ENCODE measurements at regions not wholly inside any gene's neighbourhood (a gene's known extent, or its start where the extent isn't known, plus 50 kb on each side); places are given as distances from the start of the nearest gene placed in this dataset.

DNA sequence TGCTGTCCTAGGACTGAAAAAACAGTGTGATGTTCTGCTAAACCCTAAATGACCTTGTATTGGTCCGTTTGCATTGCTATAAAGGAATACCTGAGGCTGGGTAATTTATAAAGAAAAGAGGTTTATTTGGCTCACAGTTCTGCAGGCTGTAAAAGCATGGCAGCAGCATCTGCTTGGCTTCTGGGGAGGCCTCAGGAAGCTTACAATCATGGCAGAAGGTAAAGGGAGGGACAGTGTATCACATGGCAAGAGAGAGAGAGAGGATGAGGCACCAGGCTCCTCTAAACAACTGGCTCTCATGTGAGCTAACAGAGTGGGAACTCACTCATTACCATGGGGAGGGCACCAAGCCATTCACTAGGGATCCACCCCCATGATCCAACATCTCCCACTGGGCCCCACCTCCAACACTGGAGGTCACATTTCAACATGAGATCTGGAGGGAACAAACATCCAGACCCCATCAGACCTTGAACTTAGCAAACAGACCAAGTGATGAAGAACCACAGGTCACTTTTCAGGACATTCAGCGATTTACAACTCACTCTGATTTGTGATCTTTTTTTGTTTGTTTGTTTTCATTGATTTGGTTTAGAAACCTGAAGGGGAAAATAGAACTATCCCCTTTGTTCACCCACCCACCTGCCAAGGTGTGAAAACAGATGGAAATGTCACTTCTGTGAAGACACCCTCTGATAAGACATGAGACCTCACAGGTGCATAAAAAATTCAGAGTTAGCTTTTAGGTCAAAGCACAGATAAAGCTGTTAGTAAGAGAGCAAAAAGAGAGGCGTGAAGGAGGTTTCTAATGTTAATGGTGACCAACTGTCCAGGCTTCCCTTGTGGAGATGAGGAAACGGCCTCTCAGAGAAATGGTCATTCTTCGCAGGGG, 104.2 kb upstream of the RALGPS2 start:
- intact Hi-C loops (cut with micrococcal nuclease) = no loop called here
- POLR2A ChIA-PET = no interaction called here
- BruUV-seq (replicated peaks) = no TSS peak
- Mint-ChIP-seq H3K36me3 (ENCODE audit: insufficient read depth, unreplicated experiment) (no peaks in the 10 kb centered on the region), H3K27ac (ENCODE audit: low read depth, unreplicated experiment) (no peak overlapping the region), H3K4me3 (ENCODE audit: unreplicated experiment) (no peak overlapping the region), H3K27me3 (ENCODE audit: insufficient read depth, unreplicated experiment) (no peaks in the 10 kb centered on the region), H3K9me3 (ENCODE audit: unreplicated experiment) (peaks cover 7% of the 10 kb centered on the region), H3K4me1 (ENCODE audit: insufficient read depth, unreplicated experiment) (no peaks in the 10 kb centered on the region)
- no peak for DNase-seq (ENCODE audit: unreplicated experiment)
- CTCF ChIA-PET = interaction anchor here (0.5 to 1.9 kb wide), 2 partner anchors 8 to 78 kb away, joined by 5 to 10 read pairs; no protein-coding TSS in a partner anchor
- TF ChIP-seq, protein P1, sequence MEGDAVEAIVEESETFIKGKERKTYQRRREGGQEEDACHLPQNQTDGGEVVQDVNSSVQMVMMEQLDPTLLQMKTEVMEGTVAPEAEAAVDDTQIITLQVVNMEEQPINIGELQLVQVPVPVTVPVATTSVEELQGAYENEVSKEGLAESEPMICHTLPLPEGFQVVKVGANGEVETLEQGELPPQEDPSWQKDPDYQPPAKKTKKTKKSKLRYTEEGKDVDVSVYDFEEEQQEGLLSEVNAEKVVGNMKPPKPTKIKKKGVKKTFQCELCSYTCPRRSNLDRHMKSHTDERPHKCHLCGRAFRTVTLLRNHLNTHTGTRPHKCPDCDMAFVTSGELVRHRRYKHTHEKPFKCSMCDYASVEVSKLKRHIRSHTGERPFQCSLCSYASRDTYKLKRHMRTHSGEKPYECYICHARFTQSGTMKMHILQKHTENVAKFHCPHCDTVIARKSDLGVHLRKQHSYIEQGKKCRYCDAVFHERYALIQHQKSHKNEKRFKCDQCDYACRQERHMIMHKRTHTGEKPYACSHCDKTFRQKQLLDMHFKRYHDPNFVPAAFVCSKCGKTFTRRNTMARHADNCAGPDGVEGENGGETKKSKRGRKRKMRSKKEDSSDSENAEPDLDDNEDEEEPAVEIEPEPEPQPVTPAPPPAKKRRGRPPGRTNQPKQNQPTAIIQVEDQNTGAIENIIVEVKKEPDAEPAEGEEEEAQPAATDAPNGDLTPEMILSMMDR (IDR thresholded peaks at IDR 0.05; ENCODE audit: unreplicated experiment) = no peak

DNA sequence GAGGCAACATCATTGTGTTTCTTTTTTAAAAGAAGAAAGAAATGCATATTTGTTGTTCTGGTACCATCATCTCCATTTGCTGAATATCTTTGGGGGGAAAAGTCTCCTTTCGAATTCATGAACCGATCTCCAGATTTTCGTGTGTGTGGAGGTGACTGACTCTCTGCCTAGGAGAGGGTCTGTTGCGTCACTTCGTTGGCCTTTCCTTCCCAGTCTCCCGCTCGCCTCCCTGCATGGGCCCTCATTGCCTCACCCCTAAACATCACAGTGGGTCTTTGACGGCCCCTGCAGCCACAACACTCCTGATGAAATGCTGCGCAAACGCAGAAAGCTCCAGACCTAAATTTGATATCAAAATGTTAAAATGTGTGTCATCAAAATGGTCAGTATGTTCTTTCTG, 103.2 kb upstream of the RALGPS2 start:
- CTCF ChIA-PET = interaction anchor here (1.2 to 1.3 kb wide), 2 partner anchors 10 to 13 kb away, joined by 3 to 4 read pairs; no protein-coding TSS in a partner anchor
- intact Hi-C loops (cut with micrococcal nuclease) = no loop called here

DNA sequence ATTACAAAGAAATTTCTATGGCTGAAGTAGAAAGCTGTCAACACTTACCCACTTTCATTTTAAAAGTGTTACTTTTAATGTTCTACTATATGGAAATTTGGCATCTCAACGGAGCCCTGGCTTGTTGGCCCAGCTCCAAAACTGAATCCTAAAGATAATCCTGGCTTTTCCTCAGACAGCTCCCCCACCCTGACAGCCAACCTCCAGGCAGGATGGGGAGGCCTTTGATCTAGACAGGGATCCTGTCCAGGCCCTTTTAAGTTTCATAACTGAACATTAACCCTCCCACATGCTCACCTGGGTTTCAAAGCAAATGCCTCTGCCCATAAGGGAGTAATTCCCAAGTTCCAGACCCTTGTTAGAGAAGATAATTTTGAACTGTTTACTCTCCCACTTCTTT, 99.3 kb upstream of the RALGPS2 start:
- intact Hi-C loops (cut with micrococcal nuclease) = no loop called here
- H3K4me3 Mint-ChIP-seq (ENCODE audit: unreplicated experiment) = no peak overlapping the region
- H3K36me3 Mint-ChIP-seq (ENCODE audit: insufficient read depth, unreplicated experiment) = no peaks in the 10 kb centered on the region
- POLR2A ChIA-PET = interaction anchor here (0.5 to 1.7 kb wide), 2 partner anchors 9 to 11 kb away, joined by 3 to 4 read pairs; no protein-coding TSS in a partner anchor
- no peaks in the 10 kb centered on the region for H3K27me3 Mint-ChIP-seq (ENCODE audit: insufficient read depth, unreplicated experiment)
- CTCF ChIA-PET = interaction anchor here (0.6 kb wide), 1 partner anchor 93 kb away, joined by 4 read pairs; no protein-coding TSS in a partner anchor
- peaks cover 14% of the 10 kb centered on the region for H3K4me1 Mint-ChIP-seq (ENCODE audit: insufficient read depth, unreplicated experiment)
- DNase-seq (ENCODE audit: unreplicated experiment) = peak; percentile 48
- no peak overlapping the region for H3K27ac Mint-ChIP-seq (ENCODE audit: low read depth, unreplicated experiment)
- H3K9me3 Mint-ChIP-seq (ENCODE audit: unreplicated experiment) = peaks cover 2% of the 10 kb centered on the region
- TF ChIP-seq, protein P1 (IDR thresholded peaks at IDR 0.05; ENCODE audit: unreplicated experiment) = no peak
- BruUV-seq (replicated peaks) = no TSS peak

More for the DNA sequence above, 103.2 kb upstream of the RALGPS2 start:
- no peaks in the 10 kb centered on the region for H3K4me1 Mint-ChIP-seq (ENCODE audit: insufficient read depth, unreplicated experiment)
- POLR2A ChIA-PET = interaction anchor here (0.6 to 2.1 kb wide), 2 partner anchors 11 to 1067 kb away, joined by 3 to 4 read pairs; no protein-coding TSS in a partner anchor
- H3K27ac Mint-ChIP-seq (ENCODE audit: low read depth, unreplicated experiment) = no peak overlapping the region
- peaks cover 7% of the 10 kb centered on the region for H3K9me3 Mint-ChIP-seq (ENCODE audit: unreplicated experiment)
- no peak for DNase-seq (ENCODE audit: unreplicated experiment)
- no TSS peak for BruUV-seq (replicated peaks)
- H3K36me3 Mint-ChIP-seq (ENCODE audit: insufficient read depth, unreplicated experiment) = no peaks in the 10 kb centered on the region
- no peaks in the 10 kb centered on the region for H3K27me3 Mint-ChIP-seq (ENCODE audit: insufficient read depth, unreplicated experiment)
- TF ChIP-seq, protein P1 (IDR thresholded peaks at IDR 0.05; ENCODE audit: unreplicated experiment) = no peak
- H3K4me3 Mint-ChIP-seq (ENCODE audit: unreplicated experiment) = no peak overlapping the region

GRCh38 chr1:178627037-178627436, 98.0 kb upstream of the RALGPS2 start:
- Mint-ChIP-seq H3K36me3 (ENCODE audit: insufficient read depth, unreplicated experiment) (no peaks in the 10 kb centered on the region), H3K9me3 (ENCODE audit: unreplicated experiment) (no peaks in the 10 kb centered on the region), H3K27ac (ENCODE audit: low read depth, unreplicated experiment) (no peak overlapping the region), H3K4me3 (ENCODE audit: unreplicated experiment) (no peak overlapping the region), H3K27me3 (ENCODE audit: insufficient read depth, unreplicated experiment) (no peaks in the 10 kb centered on the region), H3K4me1 (ENCODE audit: insufficient read depth, unreplicated experiment) (peaks cover 15% of the 10 kb centered on the region)
- no peak for DNase-seq (ENCODE audit: unreplicated experiment)
- ChIA-PET CTCF (interaction anchor here (0.9 kb wide), 1 partner anchor 12 kb away, joined by 3 read pairs; no protein-coding TSS in a partner anchor), POLR2A (no interaction called here)
- BruUV-seq (replicated peaks) = no TSS peak
- TF ChIP-seq, protein P1 (IDR thresholded peaks at IDR 0.05; ENCODE audit: unreplicated experiment) = no peak
- intact Hi-C loops (cut with micrococcal nuclease) = no loop called here
